ENCODE measurements at regions not wholly inside any gene's neighbourhood (a gene's known extent, or its start where the extent isn't known, plus 50 kb on each side); places are given as distances from the start of the nearest gene placed in this dataset.

DNA sequence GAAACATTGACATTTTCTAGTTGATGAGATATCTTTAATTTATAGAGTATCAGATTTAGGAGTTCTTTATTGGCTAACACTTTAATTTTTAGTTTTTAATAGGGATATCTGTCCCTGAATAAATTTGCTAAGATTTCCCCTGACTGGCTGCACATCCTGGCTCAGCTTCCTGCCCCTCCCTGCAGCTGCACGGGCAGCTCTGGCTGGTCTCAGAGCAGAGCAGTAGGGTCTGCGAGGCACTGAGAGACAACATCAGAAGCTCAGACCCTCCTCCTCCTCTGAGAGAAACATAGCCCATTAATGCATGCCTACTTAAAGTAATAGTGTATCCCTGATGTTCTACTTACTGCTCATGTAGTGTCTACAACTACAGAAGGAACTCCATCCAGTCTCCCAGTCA lies 139.2 kb downstream of the TNFSF13B start:
- H3K4me3 Mint-ChIP-seq: no peak overlapping the region
- H3K4me1 Mint-ChIP-seq: peaks cover 11% of the 10 kb centered on the region
- ATAC-seq (no peak), DNase-seq (no peak)
- peaks cover 3% of the 10 kb centered on the region for H3K9me3 Mint-ChIP-seq (ENCODE audit: low read depth)
- H3K36me3 Mint-ChIP-seq: no peaks in the 10 kb centered on the region
- H3K27me3 Mint-ChIP-seq: no peaks in the 10 kb centered on the region
- H3K27ac Mint-ChIP-seq: no peak overlapping the region
- CTCF ChIA-PET: no interaction called here

DNA sequence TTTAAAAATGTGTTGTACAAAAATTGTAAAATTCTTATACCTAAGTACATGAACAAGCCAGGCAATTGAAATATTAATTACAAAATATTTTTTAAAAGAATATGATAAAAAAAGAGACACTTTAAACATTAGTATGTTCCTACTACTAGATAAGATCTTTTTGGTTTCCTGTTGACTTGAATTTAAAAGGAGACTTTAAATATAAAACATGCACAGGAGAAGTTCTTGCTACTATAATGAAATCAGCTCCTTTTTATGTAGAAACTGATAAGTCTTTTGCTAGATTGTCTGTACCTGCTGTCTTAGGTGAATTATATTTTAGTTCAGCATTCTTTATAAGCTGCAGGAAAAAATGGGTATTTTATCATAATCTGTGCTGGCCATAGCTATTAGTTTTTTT lies 140.2 kb downstream of the TNFSF13B start:
- H3K4me3 Mint-ChIP-seq: no peak overlapping the region
- peaks cover 11% of the 10 kb centered on the region for H3K4me1 Mint-ChIP-seq
- CTCF ChIA-PET: no interaction called here
- no peaks in the 10 kb centered on the region for H3K27me3 Mint-ChIP-seq
- ATAC-seq: no peak
- H3K9me3 Mint-ChIP-seq (ENCODE audit: low read depth): peaks cover 3% of the 10 kb centered on the region
- no peak overlapping the region for H3K27ac Mint-ChIP-seq
- no peaks in the 10 kb centered on the region for H3K36me3 Mint-ChIP-seq
- DNase-seq: no peak

DNA sequence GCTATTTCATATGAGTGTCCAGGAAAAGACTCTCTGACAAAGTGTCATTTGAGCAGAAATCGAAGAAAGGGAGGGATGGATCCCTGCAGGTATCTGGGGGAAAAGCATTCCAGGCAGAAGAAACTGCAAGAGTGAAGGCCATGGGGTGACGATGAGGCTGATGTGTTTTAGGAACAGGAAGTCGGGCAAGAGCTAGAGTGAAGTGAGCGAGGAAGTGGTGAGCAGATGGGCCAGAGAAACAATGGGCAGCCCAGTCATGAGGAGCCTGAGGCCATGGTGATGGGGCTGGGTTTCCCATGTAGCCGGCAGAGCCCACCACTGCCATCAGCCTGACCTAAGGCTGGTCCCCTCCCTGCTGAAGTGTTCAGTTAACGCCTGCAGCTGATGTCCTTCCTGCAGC lies 150.2 kb downstream of the TNFSF13B start:
- H3K36me3 Mint-ChIP-seq: no peaks in the 10 kb centered on the region
- no peaks in the 10 kb centered on the region for H3K9me3 Mint-ChIP-seq (ENCODE audit: low read depth)
- H3K27me3 Mint-ChIP-seq: no peaks in the 10 kb centered on the region
- H3K4me3 Mint-ChIP-seq: no peak overlapping the region
- CTCF ChIA-PET: no interaction called here
- ATAC-seq (no peak), DNase-seq (no peak)
- H3K4me1 Mint-ChIP-seq: peaks cover 4% of the 10 kb centered on the region
- H3K27ac Mint-ChIP-seq: no peak overlapping the region

DNA sequence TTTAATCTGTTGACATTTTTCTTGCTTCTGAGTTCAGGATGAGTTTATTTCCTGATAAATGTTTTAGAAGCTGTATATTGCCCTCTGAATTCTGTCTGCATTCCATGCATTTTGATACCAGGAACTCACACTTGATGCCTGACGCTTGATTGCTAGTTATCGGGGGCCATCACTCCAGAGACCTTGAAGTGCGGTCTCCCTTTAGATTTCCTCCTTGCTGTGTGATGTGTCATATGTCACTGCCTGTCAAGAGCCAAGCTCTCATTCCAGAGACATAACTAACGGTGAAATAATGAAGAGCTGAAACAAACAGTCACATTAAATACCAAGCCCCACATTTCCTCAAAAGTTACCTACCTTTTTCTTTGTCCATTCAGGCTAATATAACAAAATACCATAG lies 155.5 kb downstream of the TNFSF13B start:
- no peak for DNase-seq
- Mint-ChIP-seq H3K36me3 (no peaks in the 10 kb centered on the region), H3K9me3 (ENCODE audit: low read depth) (no peaks in the 10 kb centered on the region), H3K4me3 (no peak overlapping the region), H3K27ac (no peak overlapping the region), H3K27me3 (no peaks in the 10 kb centered on the region), H3K4me1 (no peaks in the 10 kb centered on the region)
- CTCF ChIA-PET: no interaction called here
- ATAC-seq: no peak

DNA sequence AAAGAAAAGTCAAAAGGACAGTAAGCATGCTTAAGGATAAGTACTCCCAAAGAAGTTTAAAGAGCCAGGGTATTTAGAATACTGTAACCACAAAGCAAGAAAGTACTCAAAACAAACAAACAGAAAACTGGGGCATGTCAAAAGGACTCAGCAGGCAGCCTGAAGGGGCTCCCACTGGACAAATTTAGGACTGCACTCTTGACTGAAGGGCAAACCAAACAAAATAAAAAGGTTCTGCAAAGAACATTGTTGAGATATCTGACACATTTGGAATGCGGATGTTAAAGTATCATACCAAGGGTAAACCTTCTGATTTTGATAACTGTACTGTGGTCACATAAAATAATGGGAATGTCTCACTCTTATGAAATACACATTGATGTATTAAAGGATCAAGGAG lies 157.4 kb downstream of the TNFSF13B start:
- no peak for ATAC-seq
- no peaks in the 10 kb centered on the region for H3K27me3 Mint-ChIP-seq
- no peak overlapping the region for H3K4me3 Mint-ChIP-seq
- H3K27ac Mint-ChIP-seq: no peak overlapping the region
- H3K4me1 Mint-ChIP-seq: no peaks in the 10 kb centered on the region
- H3K36me3 Mint-ChIP-seq: no peaks in the 10 kb centered on the region
- DNase-seq: no peak
- H3K9me3 Mint-ChIP-seq (ENCODE audit: low read depth): no peaks in the 10 kb centered on the region
- CTCF ChIA-PET: no interaction called here

DNA sequence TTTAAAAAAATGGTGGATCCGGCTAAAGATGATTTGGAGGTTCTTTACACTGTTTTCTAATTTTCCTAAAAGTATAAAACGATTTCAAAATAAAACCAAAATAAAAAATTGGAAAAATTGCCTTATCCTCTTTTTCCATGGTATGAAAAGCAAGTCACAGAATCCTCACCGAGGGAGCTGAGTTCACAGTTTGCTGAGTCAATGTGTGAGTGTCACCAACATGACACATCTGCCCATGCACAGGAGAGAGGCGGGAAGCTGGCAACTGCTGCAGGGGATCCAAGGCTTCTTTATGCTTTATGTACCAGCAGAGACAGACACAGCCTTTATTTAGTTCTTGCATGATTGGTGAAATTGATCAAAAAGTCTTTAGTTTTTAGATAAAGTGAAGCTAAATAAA lies 157.8 kb downstream of the TNFSF13B start:
- Mint-ChIP-seq H3K4me1 (no peaks in the 10 kb centered on the region), H3K27ac (no peak overlapping the region), H3K36me3 (no peaks in the 10 kb centered on the region), H3K4me3 (no peak overlapping the region), H3K27me3 (no peaks in the 10 kb centered on the region), H3K9me3 (ENCODE audit: low read depth) (no peaks in the 10 kb centered on the region)
- CTCF ChIA-PET: no interaction called here
- DNase-seq: no peak
- no peak for ATAC-seq

DNA sequence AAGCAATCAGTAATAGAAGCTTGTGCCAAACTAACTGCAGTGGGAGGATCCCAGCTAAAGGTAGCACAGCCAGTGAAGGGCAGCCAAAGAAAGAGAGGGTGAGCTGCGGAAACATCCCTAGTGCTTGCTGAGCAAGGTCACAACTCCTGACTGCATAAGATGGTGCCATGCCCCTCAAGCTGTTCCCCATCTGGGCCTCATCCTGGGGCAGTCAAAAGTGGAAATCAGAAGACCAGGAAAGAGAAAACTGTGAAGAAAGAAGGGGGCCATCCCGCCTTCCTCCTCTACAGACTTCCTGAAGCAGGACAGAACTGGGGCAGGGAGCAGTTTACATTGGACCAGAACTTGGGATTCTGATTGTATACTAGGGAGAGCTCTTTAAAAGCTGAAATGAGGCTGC lies 159.2 kb downstream of the TNFSF13B start:
- Mint-ChIP-seq H3K36me3 (no peaks in the 10 kb centered on the region), H3K27me3 (no peaks in the 10 kb centered on the region), H3K4me3 (no peak overlapping the region), H3K9me3 (ENCODE audit: low read depth) (no peaks in the 10 kb centered on the region), H3K27ac (no peak overlapping the region), H3K4me1 (no peaks in the 10 kb centered on the region)
- no peak for ATAC-seq
- no peak for DNase-seq
- CTCF ChIA-PET: no interaction called here

DNA sequence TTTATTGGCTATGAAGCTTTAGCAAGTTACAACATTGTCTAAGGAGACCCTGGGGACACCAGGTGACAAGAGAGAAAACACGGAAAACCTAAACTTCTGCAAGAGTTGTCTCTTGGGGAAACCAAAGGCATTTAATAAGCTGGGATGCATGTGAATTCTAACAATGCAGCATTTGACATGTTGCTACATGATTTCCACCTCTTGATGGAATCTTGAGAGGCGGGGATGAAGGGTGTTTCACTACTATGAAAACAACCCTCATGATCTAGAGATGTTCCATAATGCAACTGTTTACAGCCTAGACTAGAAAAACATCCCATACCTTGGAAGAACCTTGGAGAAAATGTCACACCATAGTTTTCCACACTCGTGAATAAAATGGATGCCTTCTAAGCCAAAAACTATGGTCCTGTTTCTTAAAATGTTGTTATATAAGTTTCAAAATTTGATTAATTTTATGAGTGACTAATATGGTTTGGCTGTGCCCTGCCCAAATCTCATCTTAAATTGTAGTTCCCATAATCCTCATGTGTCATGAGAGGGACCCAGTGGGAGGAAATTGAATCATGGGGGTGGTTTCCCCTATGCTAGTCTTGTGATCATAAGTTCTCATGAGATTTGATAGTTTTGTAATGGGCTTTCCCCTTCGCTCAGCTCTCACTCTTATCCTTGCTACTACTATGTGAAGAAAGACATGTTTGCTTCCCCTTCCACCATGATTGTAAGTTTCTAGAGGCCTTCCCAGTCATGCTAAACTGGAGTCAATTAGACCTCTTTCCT lies 164.6 kb downstream of the TNFSF13B start:
- H3K4me3 Mint-ChIP-seq: no peak overlapping the region
- CTCF ChIA-PET: no interaction called here
- H3K27ac Mint-ChIP-seq: no peak overlapping the region
- H3K27me3 Mint-ChIP-seq: no peaks in the 10 kb centered on the region
- no peak for ATAC-seq
- H3K36me3 Mint-ChIP-seq: no peaks in the 10 kb centered on the region
- no peak for DNase-seq
- no peaks in the 10 kb centered on the region for H3K4me1 Mint-ChIP-seq
- H3K9me3 Mint-ChIP-seq (ENCODE audit: low read depth): no peaks in the 10 kb centered on the region

DNA sequence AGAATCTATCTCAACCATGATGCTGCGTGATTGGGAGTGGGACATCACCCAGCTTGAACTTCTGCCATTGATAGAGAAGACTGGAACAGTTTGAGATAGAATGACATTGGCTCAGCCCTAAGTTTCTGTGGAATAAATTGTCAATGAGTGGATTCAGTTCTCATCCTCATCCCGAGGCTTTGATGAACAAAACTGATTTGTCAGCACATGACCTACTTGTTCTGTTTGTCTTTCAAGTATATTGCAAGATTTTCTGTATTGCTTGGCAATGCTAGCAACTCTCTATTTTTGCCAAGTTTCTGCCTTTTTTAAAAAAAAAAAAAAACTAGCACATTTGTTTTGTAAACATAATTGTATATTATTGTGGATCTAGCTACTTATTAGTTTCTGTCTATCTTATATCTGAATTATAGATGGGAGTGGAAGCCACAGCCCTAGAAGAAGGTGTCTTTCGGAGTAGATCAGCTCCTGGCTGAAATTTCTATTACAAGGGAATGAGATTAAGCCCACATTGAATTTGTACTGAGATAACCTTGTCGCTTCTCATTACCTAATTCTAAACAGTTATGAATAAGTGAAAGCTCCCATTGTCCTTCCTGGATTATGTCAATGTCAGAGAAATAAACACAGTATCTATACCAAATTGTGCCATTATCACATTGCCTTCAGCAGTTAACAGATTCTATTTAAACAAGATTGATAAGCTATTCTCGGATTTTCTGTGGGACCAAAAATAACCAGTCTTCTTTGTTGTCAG lies 166.1 kb downstream of the TNFSF13B start:
- no peak overlapping the region for H3K4me3 Mint-ChIP-seq
- no peak for DNase-seq
- H3K4me1 Mint-ChIP-seq: no peaks in the 10 kb centered on the region
- H3K9me3 Mint-ChIP-seq (ENCODE audit: low read depth): no peaks in the 10 kb centered on the region
- no peaks in the 10 kb centered on the region for H3K27me3 Mint-ChIP-seq
- ATAC-seq: no peak
- H3K27ac Mint-ChIP-seq: no peak overlapping the region
- H3K36me3 Mint-ChIP-seq: no peaks in the 10 kb centered on the region
- CTCF ChIA-PET: no interaction called here

DNA sequence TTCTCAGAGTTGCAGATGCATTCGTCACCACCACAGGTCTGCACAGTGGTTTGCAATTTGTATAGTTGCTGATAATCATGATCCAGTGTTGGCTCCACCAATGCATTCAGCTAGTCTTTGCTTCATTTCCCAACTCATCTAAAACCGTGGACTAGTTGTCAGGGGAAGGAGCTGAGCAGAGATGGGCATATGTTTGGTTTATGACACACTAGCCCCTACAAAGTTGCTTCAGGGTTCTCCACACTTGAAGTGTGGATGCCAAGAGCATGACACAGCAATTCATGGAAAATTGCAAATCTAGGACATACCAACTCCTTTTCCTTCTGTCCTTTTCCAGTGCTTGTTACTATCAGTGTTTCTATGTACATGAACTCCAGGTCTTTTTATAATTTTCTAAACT lies 168.0 kb downstream of the TNFSF13B start:
- CTCF ChIA-PET: no interaction called here

DNA sequence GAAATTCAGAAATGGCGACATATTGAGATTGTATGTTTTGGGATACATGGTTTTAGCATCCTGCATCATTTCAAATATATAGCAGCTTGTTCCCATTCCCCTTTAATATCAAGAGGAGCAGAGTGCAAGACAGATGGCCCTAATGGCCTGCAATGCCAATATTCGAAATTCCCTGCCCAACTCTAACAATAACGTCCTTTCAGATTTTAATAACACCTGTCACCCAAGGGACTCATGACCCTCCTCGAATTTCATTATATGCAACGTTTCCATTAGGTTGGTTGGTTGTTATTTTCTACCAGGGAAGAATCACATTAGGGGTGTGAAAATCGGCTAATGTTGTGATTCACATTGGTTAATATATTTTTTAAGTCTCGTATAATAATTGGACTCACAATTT lies 170.0 kb downstream of the TNFSF13B start:
- no peak for ATAC-seq
- Mint-ChIP-seq H3K4me3 (no peak overlapping the region), H3K36me3 (no peaks in the 10 kb centered on the region), H3K4me1 (no peaks in the 10 kb centered on the region), H3K9me3 (ENCODE audit: low read depth) (no peaks in the 10 kb centered on the region), H3K27me3 (no peaks in the 10 kb centered on the region), H3K27ac (no peak overlapping the region)
- CTCF ChIA-PET: no interaction called here
- no peak for DNase-seq

More for the DNA sequence above, 168.0 kb downstream of the TNFSF13B start:
- H3K27ac Mint-ChIP-seq: no peak overlapping the region
- no peak overlapping the region for H3K4me3 Mint-ChIP-seq
- no peaks in the 10 kb centered on the region for H3K4me1 Mint-ChIP-seq
- no peaks in the 10 kb centered on the region for H3K36me3 Mint-ChIP-seq
- no peaks in the 10 kb centered on the region for H3K27me3 Mint-ChIP-seq
- H3K9me3 Mint-ChIP-seq (ENCODE audit: low read depth): no peaks in the 10 kb centered on the region
- ATAC-seq (no peak), DNase-seq (no peak)

DNA sequence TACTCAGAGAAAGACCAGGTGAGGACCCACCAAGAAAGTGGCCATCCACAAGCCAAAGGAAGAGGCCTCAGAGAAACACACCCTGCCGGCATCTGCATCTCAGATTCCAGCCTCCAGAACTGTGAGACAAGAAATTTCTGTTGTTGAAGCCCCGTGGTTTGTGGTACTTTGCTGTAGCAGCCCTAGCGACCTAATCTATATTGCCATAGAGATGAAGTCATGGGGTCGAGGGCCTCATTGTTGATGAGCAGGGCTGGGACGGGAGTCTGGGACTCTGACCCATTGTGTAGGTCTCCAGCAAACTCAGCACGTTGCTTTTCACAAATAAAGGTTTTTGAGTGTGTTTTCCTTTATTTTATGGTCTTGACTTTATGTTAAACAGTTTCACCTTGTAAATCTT lies 174.9 kb downstream of the TNFSF13B start:
- ATAC-seq (no peak), DNase-seq (no peak)
- Mint-ChIP-seq H3K27me3 (no peaks in the 10 kb centered on the region), H3K4me1 (no peaks in the 10 kb centered on the region), H3K27ac (no peak overlapping the region), H3K4me3 (no peak overlapping the region), H3K9me3 (ENCODE audit: low read depth) (no peaks in the 10 kb centered on the region), H3K36me3 (no peaks in the 10 kb centered on the region)
- CTCF ChIA-PET: no interaction called here

DNA sequence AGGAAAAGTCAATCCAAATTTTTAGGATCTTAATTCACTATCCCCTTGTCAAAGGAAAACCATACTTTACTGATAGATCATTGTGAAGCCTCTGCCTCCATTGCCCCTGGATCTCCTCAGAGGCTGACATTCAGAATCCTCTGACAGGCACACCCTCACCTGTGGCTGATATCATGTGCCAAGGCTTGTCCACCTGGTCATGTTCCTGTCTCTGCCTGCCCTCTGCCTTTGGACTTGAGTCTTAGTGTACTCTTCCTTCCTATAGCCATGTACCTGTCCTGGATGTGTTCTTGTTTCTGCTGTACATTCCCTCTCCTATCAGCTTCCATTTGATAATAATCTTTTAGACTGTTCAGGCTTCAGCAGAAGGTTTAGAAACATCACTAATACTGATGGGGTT lies 179.4 kb downstream of the TNFSF13B start:
- Mint-ChIP-seq H3K27ac (no peak overlapping the region), H3K27me3 (no peaks in the 10 kb centered on the region), H3K4me3 (no peak overlapping the region), H3K36me3 (no peaks in the 10 kb centered on the region), H3K4me1 (no peaks in the 10 kb centered on the region), H3K9me3 (ENCODE audit: low read depth) (no peaks in the 10 kb centered on the region)
- ATAC-seq (no peak), DNase-seq (no peak)
- CTCF ChIA-PET: no interaction called here

DNA sequence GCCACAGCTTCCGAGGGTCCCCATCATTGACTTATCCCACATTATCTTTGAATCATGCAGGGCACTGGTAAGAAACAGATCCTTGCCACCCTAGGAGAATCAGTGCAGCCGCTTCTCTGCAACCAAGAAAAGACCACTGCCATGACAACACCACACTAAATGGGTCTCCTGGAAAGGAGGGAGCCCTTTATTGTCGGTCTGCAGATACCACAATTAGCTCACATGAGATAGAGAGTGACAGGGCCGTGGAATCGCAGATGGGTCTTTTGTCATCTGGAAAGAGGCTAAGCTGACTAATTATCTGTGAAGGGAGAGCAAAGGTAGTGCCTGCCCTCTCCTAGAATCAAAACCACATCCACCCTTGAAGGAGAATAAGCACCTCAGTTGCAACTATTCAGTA lies 178.3 kb upstream of the MYO16 start:
- Mint-ChIP-seq H3K4me3 (no peak overlapping the region), H3K4me1 (no peaks in the 10 kb centered on the region), H3K27me3 (no peaks in the 10 kb centered on the region), H3K27ac (no peak overlapping the region), H3K9me3 (ENCODE audit: low read depth) (no peaks in the 10 kb centered on the region), H3K36me3 (no peaks in the 10 kb centered on the region)
- DNase-seq (no peak), ATAC-seq (no peak)
- CTCF ChIA-PET: no interaction called here

All from activated CD8-positive, alpha-beta memory T cell treated with anti-CD3 and anti-CD28 coated beads, Interleukin-2, amount 10 ng/mL, durations not matched to agents 7 days and 5 days (primary cell).